ENCODE measurements at regions not wholly inside any gene's neighbourhood (a gene's known extent, or its start where the extent isn't known, plus 50 kb on each side); places are given as distances from the start of the nearest gene placed in this dataset.

- no peaks in the 10 kb centered on the region for H3K36me3 Mint-ChIP-seq
- no peak for DNase-seq (ENCODE audit: low spot score in 2 of 2, unreplicated experiment in 2 of 2)
- H3K4me1 Mint-ChIP-seq: no peaks in the 10 kb centered on the region
- H3K4me3 Mint-ChIP-seq: no peak overlapping the region
- no peak for TF ChIP-seq CTCF (IDR thresholded peaks at IDR 0.05; ENCODE audit: unreplicated experiment)
- no peaks in the 10 kb centered on the region for H3K27me3 Mint-ChIP-seq (ENCODE audit: low read depth)
- no peak overlapping the region for H3K27ac Mint-ChIP-seq
- H3K9me3 Mint-ChIP-seq: peaks cover 73% of the 10 kb centered on the region
Measured at GRCh38 chr14:23785208-23785607, 149.0 kb downstream of the DHRS2 start.

GRCh38 chr14:23787436-23787835, 151.3 kb downstream of the DHRS2 start:
- no peak for TF ChIP-seq CTCF (IDR thresholded peaks at IDR 0.05; ENCODE audit: unreplicated experiment)
- no peak for DNase-seq (ENCODE audit: low spot score in 2 of 2, unreplicated experiment in 2 of 2)
- H3K36me3 Mint-ChIP-seq: no peaks in the 10 kb centered on the region
- H3K27me3 Mint-ChIP-seq (ENCODE audit: low read depth): no peaks in the 10 kb centered on the region
- no peak overlapping the region for H3K4me3 Mint-ChIP-seq
- peaks cover 70% of the 10 kb centered on the region for H3K9me3 Mint-ChIP-seq
- H3K4me1 Mint-ChIP-seq: no peaks in the 10 kb centered on the region
- H3K27ac Mint-ChIP-seq: no peak overlapping the region

GRCh38 chr14:23789696-23790095, 153.5 kb downstream of the DHRS2 start:
- H3K9me3 Mint-ChIP-seq: peaks cover 67% of the 10 kb centered on the region

GRCh38 chr14:23793532-23793931, 157.4 kb downstream of the DHRS2 start:
- Mint-ChIP-seq H3K4me3 (no peak overlapping the region), H3K27ac (no peak overlapping the region), H3K36me3 (no peaks in the 10 kb centered on the region), H3K4me1 (no peaks in the 10 kb centered on the region), H3K27me3 (ENCODE audit: low read depth) (no peaks in the 10 kb centered on the region), H3K9me3 (peaks cover 57% of the 10 kb centered on the region)
- no peak for DNase-seq (ENCODE audit: low spot score in 2 of 2, unreplicated experiment in 2 of 2)
- TF ChIP-seq CTCF (IDR thresholded peaks at IDR 0.05; ENCODE audit: unreplicated experiment): no peak

More at GRCh38 chr14:23789696-23790095, 153.5 kb downstream of the DHRS2 start:
- Mint-ChIP-seq H3K4me1 (no peaks in the 10 kb centered on the region), H3K27me3 (ENCODE audit: low read depth) (no peaks in the 10 kb centered on the region), H3K4me3 (no peak overlapping the region), H3K27ac (no peak overlapping the region), H3K36me3 (no peaks in the 10 kb centered on the region)
- no peak for DNase-seq (ENCODE audit: low spot score in 2 of 2, unreplicated experiment in 2 of 2)
- no peak for TF ChIP-seq CTCF (IDR thresholded peaks at IDR 0.05; ENCODE audit: unreplicated experiment)

GRCh38 chr14:23800811-23801210, 152.8 kb upstream of the DHRS4 start:
- H3K9me3 Mint-ChIP-seq: peaks cover 71% of the 10 kb centered on the region
- no peak for DNase-seq (ENCODE audit: low spot score in 2 of 2, unreplicated experiment in 2 of 2)
- H3K27me3 Mint-ChIP-seq (ENCODE audit: low read depth): no peaks in the 10 kb centered on the region
- no peaks in the 10 kb centered on the region for H3K4me1 Mint-ChIP-seq
- H3K36me3 Mint-ChIP-seq: no peaks in the 10 kb centered on the region
- no peak for TF ChIP-seq CTCF (IDR thresholded peaks at IDR 0.05; ENCODE audit: unreplicated experiment)
- no peak overlapping the region for H3K27ac Mint-ChIP-seq
- H3K4me3 Mint-ChIP-seq: no peak overlapping the region

GRCh38 chr14:23801766-23802165, 151.8 kb upstream of the DHRS4 start:
- DNase-seq (ENCODE audit: low spot score in 2 of 2, unreplicated experiment in 2 of 2): no peak
- no peak overlapping the region for H3K27ac Mint-ChIP-seq
- TF ChIP-seq CTCF (IDR thresholded peaks at IDR 0.05; ENCODE audit: unreplicated experiment): no peak
- peaks cover 78% of the 10 kb centered on the region for H3K9me3 Mint-ChIP-seq
- H3K27me3 Mint-ChIP-seq (ENCODE audit: low read depth): no peaks in the 10 kb centered on the region
- H3K4me1 Mint-ChIP-seq: no peaks in the 10 kb centered on the region
- H3K4me3 Mint-ChIP-seq: no peak overlapping the region
- no peaks in the 10 kb centered on the region for H3K36me3 Mint-ChIP-seq

All from mesothelial cell of epicardium (in vitro differentiated cells).